GM23338 (cell line): ENCODE measurements at regions not wholly inside any gene's neighbourhood (a gene's known extent, or its start where the extent isn't known, plus 50 kb on each side); places are given as distances from the start of the nearest gene placed in this dataset.

Experiments used
- ATAC-seq: fragments of 200-7000 bp; cut with Tn5 transposase; 3 replicates; pipeline ENCODE4 v1.9.1; 2020
- DNase-seq: peaks from one replicate; pipeline ENCODE4 v3.0.0-alpha.2; 2015; ENCODE audit warnings: low spot score
- H2AFZ ChIP-seq: fragments of 200-600 bp; sonication (generic); 2 replicates; pipeline ENCODE4 v1.8.0; 2016; ENCODE audit warnings: antibody characterized with exemption, mild to moderate bottlenecking, moderate library complexity
- H3F3A ChIP-seq: fragments of 200-600 bp; sonication (generic); replicated peaks from 2 replicates; pipeline ENCODE4 v1.8.0; 2017; ENCODE audit warnings: antibody characterized with exemption, mixed run types, low read depth
- H3K27ac ChIP-seq: fragments of 200-600 bp; sonication (generic); 2 replicates; pipeline ENCODE4 v1.6.1; 2016; ENCODE audit warnings: low read depth
- H3K27me3 ChIP-seq: fragments of 200-600 bp; sonication (generic); 2 replicates; pipeline ENCODE4 v1.8.0; 2016; ENCODE audit warnings: mild to moderate bottlenecking, mixed run types, moderate library complexity; ENCODE audit not compliant: insufficient read depth
- H3K36me3 ChIP-seq: fragments of 200-600 bp; sonication (generic); 2 replicates; pipeline ENCODE4 v1.8.0; 2016; ENCODE audit warnings: mild to moderate bottlenecking; ENCODE audit not compliant: insufficient read depth
- H3K4me1 ChIP-seq: fragments of 200-600 bp; sonication (generic); 2 replicates; pipeline ENCODE4 v1.8.0; 2016; ENCODE audit warnings: mild to moderate bottlenecking, moderate library complexity; ENCODE audit not compliant: insufficient read depth
- H3K4me2 ChIP-seq: fragments of 200-600 bp; sonication (generic); 2 replicates; pipeline ENCODE4 v1.7.1; 2017; ENCODE audit warnings: mixed run types
- H3K4me3 ChIP-seq: fragments of 200-600 bp; sonication (generic); 2 replicates; pipeline ENCODE4 v1.6.1; 2016; ENCODE audit warnings: mixed run types
- H3K79me2 ChIP-seq: fragments of 200-600 bp; sonication (generic); replicated peaks from 2 replicates; pipeline ENCODE4 v1.8.0; 2017; ENCODE audit warnings: mild to moderate bottlenecking; ENCODE audit not compliant: insufficient read depth
- H3K9me2 ChIP-seq: fragments of 200-600 bp; sonication (generic); 2 replicates; pipeline ENCODE4 v1.8.0; 2017; ENCODE audit not compliant: insufficient read depth
- H4K20me1 ChIP-seq: fragments of 200-600 bp; sonication (generic); replicated peaks from 2 replicates; pipeline ENCODE4 v1.8.0; 2017; ENCODE audit warnings: mild to moderate bottlenecking; ENCODE audit not compliant: insufficient read depth
- H3K27ac Mint-ChIP-seq: 2 replicates; pipeline ENCODE4 v1.8.0; 2020; ENCODE audit warnings: inconsistent platforms, mild to moderate bottlenecking, moderate library complexity, mixed read lengths
- H3K27me3 Mint-ChIP-seq: 3 replicates; pipeline ENCODE4 v1.8.0; 2022; ENCODE audit warnings: low read depth, mild to moderate bottlenecking, moderate library complexity, mixed read lengths, inconsistent platforms; ENCODE audit not compliant: insufficient read depth, poor library complexity
- H3K36me3 Mint-ChIP-seq: 3 replicates; pipeline ENCODE4 v1.8.0; 2021; ENCODE audit warnings: low read depth, mild to moderate bottlenecking, inconsistent platforms, moderate library complexity, mixed read lengths
- H3K4me1 Mint-ChIP-seq: 3 replicates; pipeline ENCODE4 v1.8.0; 2020; ENCODE audit warnings: mild to moderate bottlenecking, inconsistent platforms, mixed read lengths
- H3K4me3 Mint-ChIP-seq: 3 replicates; pipeline ENCODE4 v1.8.0; 2021; ENCODE audit warnings: moderate library complexity, mild to moderate bottlenecking, inconsistent platforms, mixed read lengths
- H3K9me3 Mint-ChIP-seq: 3 replicates; pipeline ENCODE4 v1.8.0; 2020; ENCODE audit warnings: moderate library complexity, mild to moderate bottlenecking, inconsistent platforms, mixed read lengths
- CREB1 ChIP-seq: fragments of 250-450 bp; sonication (Bioruptor Pico); IDR thresholded peaks from 2 replicates; pipeline ENCODE4 v1.5.0; 2020; ENCODE audit warnings: low read depth, mild to moderate bottlenecking, moderate library complexity
- CTCF ChIP-seq, 2 experiments: fragments of 200-600 bp in 1 of 2; sonication (generic) in 1 of 2; conservative IDR thresholded peaks; 2 replicates each; pipeline versions ENCODE4 v1.5.1 to v1.6.1; 2016 to 2017; ENCODE audit warnings: antibody characterized with exemption in 2 of 2, low read depth in 2 of 2, mild to moderate bottlenecking in 2 of 2, moderate library complexity in 1 of 2
- EZH2 ChIP-seq: fragments of 200-600 bp; sonication (generic); IDR thresholded peaks from one replicate; pipeline ENCODE4 v1.8.0; 2017; ENCODE audit warnings: antibody characterized with exemption, mild to moderate bottlenecking, low read depth; ENCODE audit not compliant: unreplicated experiment
- EZH2phosphoT487 ChIP-seq: fragments of 200-600 bp; sonication (generic); IDR thresholded peaks from one replicate; pipeline ENCODE4 v1.8.1; 2018; ENCODE audit warnings: antibody characterized with exemption; ENCODE audit not compliant: unreplicated experiment
- POLR2AphosphoS5 ChIP-seq: IDR thresholded peaks from 2 replicates; pipeline ENCODE4 v1.6.1; 2016; ENCODE audit warnings: antibody characterized with exemption, low read depth
- REST ChIP-seq: IDR thresholded peaks from one replicate; pipeline ENCODE4 v1.6.1; 2018; ENCODE audit warnings: antibody characterized with exemption; ENCODE audit not compliant: unreplicated experiment
- STAT1 ChIP-seq: IDR thresholded peaks from one replicate; pipeline ENCODE4 v1.6.1; 2016; ENCODE audit warnings: antibody characterized with exemption; ENCODE audit not compliant: unreplicated experiment
- ZNF114 ChIP-seq: fragments of 250-450 bp; sonication (Bioruptor Pico); IDR thresholded peaks from 2 replicates; pipeline ENCODE4 v1.5.0; 2020; ENCODE audit warnings: mild to moderate bottlenecking, moderate library complexity
- ZNF331 ChIP-seq: fragments of 250-450 bp; sonication (Bioruptor Pico); IDR thresholded peaks from 2 replicates; pipeline ENCODE4 v1.5.0; 2020; ENCODE audit warnings: low read depth, mild to moderate bottlenecking, moderate library complexity
- ZNF462 ChIP-seq: fragments of 250-450 bp; sonication (Bioruptor Pico); IDR thresholded peaks from 2 replicates; pipeline ENCODE4 v1.5.0; 2020; ENCODE audit warnings: mild to moderate bottlenecking, moderate library complexity

GRCh38 chr4:85029453-85029852 lies 63.0 kb upstream of the WDFY3 start:
- no peaks in the 10 kb centered on the region for H3K79me2 ChIP-seq
- DNase-seq (no peak), ATAC-seq (no peak)
- H4K20me1 ChIP-seq = no peaks in the 10 kb centered on the region
- TF ChIP-seq ZNF114 = no peak
- no peak overlapping the region for H2AFZ ChIP-seq
- H3K4me1 ChIP-seq = no peaks in the 10 kb centered on the region
- H3K9me2 ChIP-seq = 0 out of 2 replicates have a peak, but pooled peaks cover 10% of the 10 kb centered on the region
- H3K4me3 ChIP-seq = no peak overlapping the region
- no peaks in the 10 kb centered on the region for H3F3A ChIP-seq
- H3K27ac ChIP-seq = no peak overlapping the region
- no peaks in the 10 kb centered on the region for H3K27me3 ChIP-seq
- Mint-ChIP-seq H3K27ac (no peak overlapping the region), H3K9me3 (peaks cover 52% of the 10 kb centered on the region), H3K27me3 (no peaks in the 10 kb centered on the region), H3K36me3 (peaks cover 41% of the 10 kb centered on the region), H3K4me1 (no peaks in the 10 kb centered on the region), H3K4me3 (no peak overlapping the region)
- H3K4me2 ChIP-seq = no peak overlapping the region
- H3K36me3 ChIP-seq = peaks cover 5% of the 10 kb centered on the region; the same call in 1 of the 2 replicates

GRCh38 chr4:85030156-85030555 lies 63.7 kb upstream of the WDFY3 start:
- Histone ChIP-seq H3K36me3 (peaks cover 9% of the 10 kb centered on the region; the same call in 1 of the 2 replicates), H3F3A (no peaks in the 10 kb centered on the region), H3K79me2 (no peaks in the 10 kb centered on the region), H3K9me2 (0 out of 2 replicates have a peak, but pooled peaks cover 10% of the 10 kb centered on the region), H3K4me1 (no peaks in the 10 kb centered on the region), H3K4me3 (no peak overlapping the region), H4K20me1 (no peaks in the 10 kb centered on the region), H2AFZ (no peak overlapping the region), H3K27ac (no peak overlapping the region), H3K4me2 (no peak overlapping the region), H3K27me3 (no peaks in the 10 kb centered on the region)
- no peaks in the 10 kb centered on the region for H3K4me1 Mint-ChIP-seq
- H3K27ac Mint-ChIP-seq = no peak overlapping the region
- ATAC-seq = no peak
- H3K27me3 Mint-ChIP-seq = no peaks in the 10 kb centered on the region
- no peak overlapping the region for H3K4me3 Mint-ChIP-seq
- DNase-seq = no peak
- peaks cover 43% of the 10 kb centered on the region for H3K36me3 Mint-ChIP-seq
- peaks cover 56% of the 10 kb centered on the region for H3K9me3 Mint-ChIP-seq
- TF ChIP-seq REST (no peak), CTCF (conservative IDR thresholded peaks at IDR 0.05; ENCODE audit: low read depth in 2 of 2) (no peak), CREB1 (no peak), POLR2AphosphoS5 (no peak), STAT1 (no peak), ZNF462 (no peak), ZNF114 (no peak), ZNF331 (CRISPR knock-in tag) (no peak), EZH2phosphoT487 (no peak), EZH2 (no peak)
